ENCODE measurements at regions not wholly inside any gene's neighbourhood (a gene's known extent, or its start where the extent isn't known, plus 50 kb on each side); places are given as distances from the start of the nearest gene placed in this dataset.

DNA sequence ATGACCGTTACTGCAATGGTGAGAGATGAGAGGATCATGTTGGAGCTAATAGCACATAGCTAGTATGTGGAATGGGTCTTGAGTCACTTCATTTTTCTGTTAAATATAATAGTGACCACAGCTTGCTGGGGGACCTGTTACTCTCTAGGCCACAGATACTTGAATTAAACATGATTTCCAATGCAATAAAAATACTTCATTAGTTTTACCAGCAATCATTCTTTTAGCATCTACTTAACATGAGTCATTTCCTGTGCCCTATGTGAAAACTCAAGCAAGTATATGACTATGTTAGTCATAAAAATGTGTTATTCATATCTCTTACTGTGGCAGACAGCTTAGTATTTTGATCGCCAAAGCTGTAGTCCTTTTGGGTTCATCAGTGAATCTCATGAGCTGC, 798.8 kb downstream of the SLC16A7 start:
- Histone ChIP-seq H3K27me3 (ENCODE audit: control insufficient read depth in 2 of 2, insufficient read depth in 2 of 2, low read length in 2 of 2) (no peaks in the 10 kb centered on the region), H3K36me3 (ENCODE audit: control insufficient read depth in 2 of 2, insufficient read depth in 2 of 2, low read length in 2 of 2) (no peaks in the 10 kb centered on the region), H3K9ac (ENCODE audit: low read depth in 1 of 2, low read length in 2 of 2) (no peak overlapping the region), H3K9me3 (ENCODE audit: control insufficient read depth in 2 of 2, low read length in 2 of 2) (no peaks in the 10 kb centered on the region), H3K4me3 (ENCODE audit: low read length in 2 of 2) (no peak overlapping the region), H3K27ac (ENCODE audit: low read depth in 2 of 2, low read length in 2 of 2) (no peak overlapping the region), H3K4me1 (ENCODE audit: control insufficient read depth in 2 of 2, insufficient read depth in 2 of 2, low read length in 2 of 2) (no peaks in the 10 kb centered on the region)

DNA sequence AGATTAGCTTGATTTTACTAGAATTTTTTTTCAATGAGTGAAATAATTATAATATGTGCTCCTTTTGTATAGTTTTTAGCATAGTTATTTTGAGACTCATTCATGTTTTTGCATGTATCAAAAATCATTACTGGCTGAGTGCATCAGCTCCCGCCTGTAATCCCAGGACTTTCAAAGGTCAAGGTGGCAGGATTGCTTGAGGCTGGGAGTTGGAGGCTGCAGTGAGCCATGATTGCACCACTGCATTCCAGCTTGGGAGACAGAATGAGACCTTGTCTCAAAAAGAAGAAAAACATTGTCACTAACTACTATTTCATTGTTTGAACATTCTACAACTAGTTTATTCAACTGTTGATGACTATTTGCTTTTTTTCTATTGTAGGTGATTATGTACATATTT, 802.7 kb downstream of the SLC16A7 start:
- Histone ChIP-seq H3K4me1 (ENCODE audit: control insufficient read depth in 2 of 2, insufficient read depth in 2 of 2, low read length in 2 of 2) (no peaks in the 10 kb centered on the region), H3K4me3 (ENCODE audit: low read length in 2 of 2) (no peak overlapping the region), H3K36me3 (ENCODE audit: control insufficient read depth in 2 of 2, insufficient read depth in 2 of 2, low read length in 2 of 2) (no peaks in the 10 kb centered on the region), H3K9me3 (ENCODE audit: control insufficient read depth in 2 of 2, low read length in 2 of 2) (no peaks in the 10 kb centered on the region), H3K27ac (ENCODE audit: low read depth in 2 of 2, low read length in 2 of 2) (no peak overlapping the region), H3K9ac (ENCODE audit: low read depth in 1 of 2, low read length in 2 of 2) (no peak overlapping the region), H3K27me3 (ENCODE audit: control insufficient read depth in 2 of 2, insufficient read depth in 2 of 2, low read length in 2 of 2) (no peaks in the 10 kb centered on the region)

DNA sequence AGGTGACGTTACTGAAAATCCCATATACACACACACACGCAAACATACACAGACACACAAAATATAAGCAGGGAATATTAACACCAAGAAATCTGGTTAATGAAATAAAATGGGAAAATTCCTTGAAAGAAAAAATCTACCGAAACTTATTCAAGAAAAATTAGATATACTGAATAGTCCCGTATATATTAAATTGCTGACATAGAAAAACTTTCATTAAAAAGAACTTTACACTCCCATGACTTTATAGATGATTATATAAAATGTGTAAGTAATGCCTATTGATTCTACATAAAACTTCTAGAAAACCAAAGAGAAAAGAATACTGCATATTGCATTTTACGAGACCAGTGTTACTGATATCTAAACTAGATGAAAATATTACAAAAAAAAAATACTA, 803.2 kb downstream of the SLC16A7 start:
- no peaks in the 10 kb centered on the region for H3K4me1 ChIP-seq (ENCODE audit: control insufficient read depth in 2 of 2, insufficient read depth in 2 of 2, low read length in 2 of 2)
- no peak overlapping the region for H3K9ac ChIP-seq (ENCODE audit: low read depth in 1 of 2, low read length in 2 of 2)
- H3K4me3 ChIP-seq (ENCODE audit: low read length in 2 of 2) = no peak overlapping the region
- H3K27ac ChIP-seq (ENCODE audit: low read depth in 2 of 2, low read length in 2 of 2) = no peak overlapping the region
- H3K36me3 ChIP-seq (ENCODE audit: control insufficient read depth in 2 of 2, insufficient read depth in 2 of 2, low read length in 2 of 2) = no peaks in the 10 kb centered on the region
- H3K9me3 ChIP-seq (ENCODE audit: control insufficient read depth in 2 of 2, low read length in 2 of 2) = no peaks in the 10 kb centered on the region
- no peaks in the 10 kb centered on the region for H3K27me3 ChIP-seq (ENCODE audit: control insufficient read depth in 2 of 2, insufficient read depth in 2 of 2, low read length in 2 of 2)

DNA sequence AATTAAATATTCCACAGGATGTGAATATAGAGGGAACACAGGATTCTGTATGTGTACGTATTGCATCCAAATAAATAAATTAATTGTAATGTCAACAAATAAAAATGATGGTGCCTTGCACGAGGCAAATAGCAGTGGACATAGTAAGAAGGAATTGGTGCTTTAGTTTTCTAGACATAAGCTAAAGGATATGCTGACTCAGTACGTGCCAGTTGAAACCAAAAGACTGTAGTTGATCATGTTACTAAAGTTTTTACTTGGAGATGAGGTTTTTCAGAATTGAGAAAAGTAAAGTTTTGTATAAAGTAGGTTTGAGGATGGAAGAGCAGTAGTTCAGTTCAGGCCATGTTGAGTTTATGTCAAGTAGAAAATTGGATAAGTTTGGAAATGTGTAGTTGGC, 807.2 kb downstream of the SLC16A7 start:
- Histone ChIP-seq H3K4me3 (ENCODE audit: low read length in 2 of 2) (no peak overlapping the region), H3K36me3 (ENCODE audit: control insufficient read depth in 2 of 2, insufficient read depth in 2 of 2, low read length in 2 of 2) (no peaks in the 10 kb centered on the region), H3K4me1 (ENCODE audit: control insufficient read depth in 2 of 2, insufficient read depth in 2 of 2, low read length in 2 of 2) (no peaks in the 10 kb centered on the region), H3K9ac (ENCODE audit: low read depth in 1 of 2, low read length in 2 of 2) (no peak overlapping the region), H3K27me3 (ENCODE audit: control insufficient read depth in 2 of 2, insufficient read depth in 2 of 2, low read length in 2 of 2) (no peaks in the 10 kb centered on the region), H3K9me3 (ENCODE audit: control insufficient read depth in 2 of 2, low read length in 2 of 2) (no peaks in the 10 kb centered on the region), H3K27ac (ENCODE audit: low read depth in 2 of 2, low read length in 2 of 2) (no peak overlapping the region)

DNA sequence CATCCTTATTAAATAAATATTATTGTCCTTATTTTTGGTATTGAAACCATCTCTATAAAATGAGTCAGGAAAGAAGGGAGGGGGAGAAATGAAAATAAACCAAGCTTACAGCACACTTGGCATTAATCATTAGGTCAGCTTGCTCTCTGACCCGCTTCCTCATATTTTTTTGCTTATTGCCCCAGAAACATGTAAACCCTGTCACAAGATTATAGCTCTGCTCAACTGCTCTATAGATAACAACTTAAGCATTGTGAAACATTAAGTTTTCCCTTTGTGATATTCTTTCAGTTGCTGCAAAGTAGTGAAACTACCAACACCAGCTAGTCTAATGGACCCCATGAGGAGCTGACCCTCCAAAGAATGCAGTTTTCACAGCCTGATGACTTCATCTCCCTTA, 819.5 kb downstream of the SLC16A7 start:
- no peak overlapping the region for H3K9ac ChIP-seq (ENCODE audit: low read depth in 1 of 2, low read length in 2 of 2)
- H3K9me3 ChIP-seq (ENCODE audit: control insufficient read depth in 2 of 2, low read length in 2 of 2) = peaks cover 0 to 3% of the 10 kb centered on the region in 2 donors
- H3K27me3 ChIP-seq (ENCODE audit: control insufficient read depth in 2 of 2, insufficient read depth in 2 of 2, low read length in 2 of 2) = no peaks in the 10 kb centered on the region
- H3K4me3 ChIP-seq (ENCODE audit: low read length in 2 of 2) = no peak overlapping the region
- no peak overlapping the region for H3K27ac ChIP-seq (ENCODE audit: low read depth in 2 of 2, low read length in 2 of 2)
- no peaks in the 10 kb centered on the region for H3K36me3 ChIP-seq (ENCODE audit: control insufficient read depth in 2 of 2, insufficient read depth in 2 of 2, low read length in 2 of 2)
- H3K4me1 ChIP-seq (ENCODE audit: control insufficient read depth in 2 of 2, insufficient read depth in 2 of 2, low read length in 2 of 2) = no peaks in the 10 kb centered on the region

DNA sequence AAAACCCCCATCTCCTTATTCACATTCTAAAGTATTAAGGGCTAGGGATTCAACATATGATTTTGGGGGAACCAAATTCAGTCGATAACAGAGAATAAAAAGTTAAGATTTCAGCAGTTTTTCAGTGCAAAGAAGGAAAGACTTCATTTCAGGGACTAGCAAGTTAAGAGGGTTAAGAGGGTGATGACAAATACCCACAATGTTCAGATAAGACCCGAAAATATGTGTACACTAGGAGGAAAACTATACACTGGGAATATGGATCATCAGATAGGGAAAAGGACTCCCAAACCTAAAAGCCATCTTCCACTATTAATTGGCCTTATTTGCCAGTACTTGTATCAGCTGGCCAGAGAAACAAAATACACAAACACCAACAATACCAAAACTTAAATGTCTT, 824.2 kb downstream of the SLC16A7 start:
- H3K36me3 ChIP-seq (ENCODE audit: control insufficient read depth in 2 of 2, insufficient read depth in 2 of 2, low read length in 2 of 2) = no peaks in the 10 kb centered on the region
- H3K4me3 ChIP-seq (ENCODE audit: low read length in 2 of 2) = no peak overlapping the region
- H3K9me3 ChIP-seq (ENCODE audit: control insufficient read depth in 2 of 2, low read length in 2 of 2) = no peaks in the 10 kb centered on the region
- H3K27ac ChIP-seq (ENCODE audit: low read depth in 2 of 2, low read length in 2 of 2) = no peak overlapping the region
- H3K9ac ChIP-seq (ENCODE audit: low read depth in 1 of 2, low read length in 2 of 2) = no peak overlapping the region
- H3K4me1 ChIP-seq (ENCODE audit: control insufficient read depth in 2 of 2, insufficient read depth in 2 of 2, low read length in 2 of 2) = no peaks in the 10 kb centered on the region
- H3K27me3 ChIP-seq (ENCODE audit: control insufficient read depth in 2 of 2, insufficient read depth in 2 of 2, low read length in 2 of 2) = no peaks in the 10 kb centered on the region

DNA sequence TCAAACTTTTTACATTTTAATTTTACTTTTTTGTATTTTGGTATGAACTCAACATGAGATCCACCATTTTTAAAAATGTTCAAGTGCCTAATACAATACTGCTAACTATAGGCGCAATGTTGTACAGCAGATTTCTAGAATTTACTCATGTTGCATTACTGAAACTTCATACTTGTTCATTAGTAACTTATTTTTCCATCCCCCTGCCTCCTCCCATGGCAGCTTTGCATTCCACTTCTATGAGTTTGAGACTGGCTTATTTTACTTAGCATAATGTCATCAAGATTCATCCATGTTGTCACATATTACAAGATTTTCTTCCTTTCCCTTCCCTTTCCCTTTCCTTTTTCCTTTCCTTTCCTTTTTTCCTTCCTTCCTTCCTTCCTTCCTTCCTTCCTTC, 825.9 kb downstream of the SLC16A7 start:
- no peaks in the 10 kb centered on the region for H3K4me1 ChIP-seq (ENCODE audit: control insufficient read depth in 2 of 2, insufficient read depth in 2 of 2, low read length in 2 of 2)
- no peaks in the 10 kb centered on the region for H3K27me3 ChIP-seq (ENCODE audit: control insufficient read depth in 2 of 2, insufficient read depth in 2 of 2, low read length in 2 of 2)
- H3K9ac ChIP-seq (ENCODE audit: low read depth in 1 of 2, low read length in 2 of 2) = no peak overlapping the region
- H3K9me3 ChIP-seq (ENCODE audit: control insufficient read depth in 2 of 2, low read length in 2 of 2) = no peaks in the 10 kb centered on the region
- no peak overlapping the region for H3K27ac ChIP-seq (ENCODE audit: low read depth in 2 of 2, low read length in 2 of 2)
- H3K4me3 ChIP-seq (ENCODE audit: low read length in 2 of 2) = no peak overlapping the region
- no peaks in the 10 kb centered on the region for H3K36me3 ChIP-seq (ENCODE audit: control insufficient read depth in 2 of 2, insufficient read depth in 2 of 2, low read length in 2 of 2)

DNA sequence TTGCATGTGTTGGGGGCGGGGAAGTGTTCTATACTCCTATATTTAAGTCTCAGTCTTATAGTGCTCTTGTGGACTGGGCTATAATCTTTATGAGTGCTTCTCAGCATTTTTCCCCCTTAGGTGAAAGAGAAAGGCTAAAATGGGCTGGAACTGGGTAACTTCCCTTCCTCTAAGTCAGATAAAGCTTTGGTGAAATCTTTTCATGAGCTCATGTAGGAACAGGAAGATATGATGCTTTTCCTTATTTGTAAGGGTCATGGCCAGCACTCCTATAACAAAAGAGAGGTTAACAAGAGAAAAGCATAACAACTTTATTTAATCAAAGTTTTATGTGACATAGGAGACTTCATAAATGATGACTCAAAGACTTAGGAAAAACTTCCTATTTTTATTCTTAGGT, 841.5 kb downstream of the SLC16A7 start:
- Histone ChIP-seq H3K36me3 (ENCODE audit: control insufficient read depth in 2 of 2, insufficient read depth in 2 of 2, low read length in 2 of 2) (no peaks in the 10 kb centered on the region), H3K4me1 (ENCODE audit: control insufficient read depth in 2 of 2, insufficient read depth in 2 of 2, low read length in 2 of 2) (no peaks in the 10 kb centered on the region), H3K27ac (ENCODE audit: low read depth in 2 of 2, low read length in 2 of 2) (no peak overlapping the region), H3K9me3 (ENCODE audit: control insufficient read depth in 2 of 2, low read length in 2 of 2) (peaks cover 0 to 4% of the 10 kb centered on the region in 2 donors), H3K27me3 (ENCODE audit: control insufficient read depth in 2 of 2, insufficient read depth in 2 of 2, low read length in 2 of 2) (no peaks in the 10 kb centered on the region), H3K9ac (ENCODE audit: low read depth in 1 of 2, low read length in 2 of 2) (no peak overlapping the region), H3K4me3 (ENCODE audit: low read length in 2 of 2) (no peak overlapping the region)

DNA sequence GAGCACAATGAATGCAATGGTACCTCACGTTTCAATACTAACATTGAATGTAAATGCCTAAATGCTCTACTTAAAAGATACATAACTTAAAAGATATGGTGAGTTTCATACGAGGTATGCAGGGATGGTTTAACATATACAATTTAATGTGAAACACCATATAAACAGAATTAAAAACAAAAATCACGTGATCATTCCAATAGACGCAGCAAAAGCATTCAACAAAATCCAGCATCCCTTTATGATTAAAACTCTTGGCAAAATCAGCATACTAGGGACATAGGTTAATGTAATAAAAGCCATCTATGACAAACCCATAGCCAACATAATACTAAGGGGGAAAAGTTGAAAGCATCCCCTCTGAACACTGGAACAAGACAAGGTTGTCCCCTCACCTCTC, 845.7 kb downstream of the SLC16A7 start:
- H3K9me3 ChIP-seq (ENCODE audit: control insufficient read depth in 2 of 2, low read length in 2 of 2) = peaks cover 2 to 4% of the 10 kb centered on the region in 2 donors
- no peaks in the 10 kb centered on the region for H3K36me3 ChIP-seq (ENCODE audit: control insufficient read depth in 2 of 2, insufficient read depth in 2 of 2, low read length in 2 of 2)
- no peak overlapping the region for H3K27ac ChIP-seq (ENCODE audit: low read depth in 2 of 2, low read length in 2 of 2)
- H3K9ac ChIP-seq (ENCODE audit: low read depth in 1 of 2, low read length in 2 of 2) = no peak overlapping the region
- H3K4me1 ChIP-seq (ENCODE audit: control insufficient read depth in 2 of 2, insufficient read depth in 2 of 2, low read length in 2 of 2) = no peaks in the 10 kb centered on the region
- no peak overlapping the region for H3K4me3 ChIP-seq (ENCODE audit: low read length in 2 of 2)
- no peaks in the 10 kb centered on the region for H3K27me3 ChIP-seq (ENCODE audit: control insufficient read depth in 2 of 2, insufficient read depth in 2 of 2, low read length in 2 of 2)

DNA sequence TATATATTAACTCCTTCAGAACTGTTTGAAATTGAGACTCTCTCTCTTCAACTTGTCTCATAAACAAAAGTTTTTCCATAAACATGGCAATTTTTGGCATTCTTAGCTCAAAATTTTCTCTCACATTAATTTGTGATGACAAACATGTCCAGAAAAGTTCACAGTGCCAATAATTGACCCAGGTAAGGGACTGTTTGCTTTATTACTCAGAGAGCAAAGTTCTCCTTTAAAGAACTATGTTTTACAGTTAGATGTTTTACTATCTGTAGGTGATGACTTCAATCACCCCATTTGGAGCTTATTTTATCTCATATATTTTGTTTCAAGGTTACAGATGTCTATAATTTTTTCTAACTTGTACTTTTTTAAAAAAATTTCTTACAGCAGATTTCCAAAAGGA, 855.6 kb downstream of the SLC16A7 start:
- no peak overlapping the region for H3K27ac ChIP-seq (ENCODE audit: low read depth in 2 of 2, low read length in 2 of 2)
- no peaks in the 10 kb centered on the region for H3K27me3 ChIP-seq (ENCODE audit: control insufficient read depth in 2 of 2, insufficient read depth in 2 of 2, low read length in 2 of 2)
- no peak overlapping the region for H3K4me3 ChIP-seq (ENCODE audit: low read length in 2 of 2)
- no peaks in the 10 kb centered on the region for H3K36me3 ChIP-seq (ENCODE audit: control insufficient read depth in 2 of 2, insufficient read depth in 2 of 2, low read length in 2 of 2)
- H3K9me3 ChIP-seq (ENCODE audit: control insufficient read depth in 2 of 2, low read length in 2 of 2) = no peaks in the 10 kb centered on the region
- H3K4me1 ChIP-seq (ENCODE audit: control insufficient read depth in 2 of 2, insufficient read depth in 2 of 2, low read length in 2 of 2) = no peaks in the 10 kb centered on the region
- H3K9ac ChIP-seq (ENCODE audit: low read depth in 1 of 2, low read length in 2 of 2) = no peak overlapping the region

DNA sequence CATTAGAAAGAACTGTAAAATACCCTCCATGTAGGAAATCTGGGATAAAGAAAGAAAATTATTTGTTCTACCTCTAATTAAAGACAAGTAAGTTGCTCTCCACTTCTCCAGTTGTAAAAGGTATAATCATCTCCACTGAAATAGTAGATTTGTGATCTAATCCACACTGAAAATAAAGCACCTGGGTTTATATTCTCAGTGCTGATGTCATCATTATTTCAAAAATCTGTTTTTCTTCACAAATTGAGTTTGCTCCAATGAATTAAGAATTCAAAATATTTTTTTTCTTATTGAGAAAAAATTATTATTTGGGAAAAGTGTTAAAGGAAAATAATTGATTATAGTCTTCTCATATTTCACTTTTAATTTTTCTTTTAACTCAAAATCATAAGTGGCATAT, 869.2 kb downstream of the SLC16A7 start:
- no peak overlapping the region for H3K4me3 ChIP-seq (ENCODE audit: low read length in 2 of 2)

More for the DNA sequence above, 869.2 kb downstream of the SLC16A7 start:
- Histone ChIP-seq H3K4me1 (ENCODE audit: control insufficient read depth in 2 of 2, insufficient read depth in 2 of 2, low read length in 2 of 2) (no peaks in the 10 kb centered on the region), H3K27ac (ENCODE audit: low read depth in 2 of 2, low read length in 2 of 2) (no peak overlapping the region), H3K27me3 (ENCODE audit: control insufficient read depth in 2 of 2, insufficient read depth in 2 of 2, low read length in 2 of 2) (no peaks in the 10 kb centered on the region), H3K36me3 (ENCODE audit: control insufficient read depth in 2 of 2, insufficient read depth in 2 of 2, low read length in 2 of 2) (no peaks in the 10 kb centered on the region), H3K9ac (ENCODE audit: low read depth in 1 of 2, low read length in 2 of 2) (no peak overlapping the region), H3K9me3 (ENCODE audit: control insufficient read depth in 2 of 2, low read length in 2 of 2) (no peaks in the 10 kb centered on the region)
